22Rv1 (cell line): ENCODE measurements at regions not wholly inside any gene's neighbourhood (a gene's known extent, or its start where the extent isn't known, plus 50 kb on each side); places are given as distances from the start of the nearest gene placed in this dataset.
A peak's percentile ranks its signal among the peaks of the same experiment; 100 is the strongest.

Experiments
- H3K27ac ChIP-seq: fragments of 450-650 bp; 2 replicates; pipeline ENCODE4 v1.5.1; 2017
- CTCF ChIP-seq: fragments of 450-650 bp; IDR thresholded peaks from 2 replicates; pipeline ENCODE4 v1.5.1; 2017; ENCODE audit warnings: mild to moderate bottlenecking
- ZFX ChIP-seq: fragments of 450-650 bp; IDR thresholded peaks from 2 replicates; pipeline ENCODE4 v1.6.1; 2017; ENCODE audit warnings: antibody characterized with exemption, borderline replicate concordance

- TF ChIP-seq CTCF (no peak), ZFX (no peak)
- H3K27ac ChIP-seq = no peak overlapping the region
Observed at GRCh38 chr7:19448091-19448490, 260.7 kb downstream of the POLR1F start.

GRCh38 chr7:19442016-19442785, 266.6 kb downstream of the POLR1F start:
- TF ChIP-seq CTCF (peak; percentile 80), ZFX (no peak)
- no peak overlapping the region for H3K27ac ChIP-seq

- no peak overlapping the region for H3K27ac ChIP-seq
- TF ChIP-seq CTCF (no peak), ZFX (no peak)
Observed at GRCh38 chr7:19439517-19439916, 269.3 kb downstream of the POLR1F start.

GRCh38 chr7:19437446-19437845, 271.4 kb downstream of the POLR1F start:
- TF ChIP-seq ZFX = no peak
- TF ChIP-seq CTCF = no peak
- H3K27ac ChIP-seq = no peak overlapping the region

GRCh38 chr7:19427944-19428343, 280.9 kb downstream of the POLR1F start:
- TF ChIP-seq ZFX = no peak
- TF ChIP-seq CTCF = no peak
- H3K27ac ChIP-seq = no peak overlapping the region

- no peak overlapping the region for H3K27ac ChIP-seq
- TF ChIP-seq CTCF (no peak), ZFX (no peak)
Observed at GRCh38 chr7:19421861-19422260, 276.6 kb upstream of the FERD3L start.

GRCh38 chr7:19417231-19417630, 272.0 kb upstream of the FERD3L start:
- TF ChIP-seq ZFX (no peak), CTCF (no peak)

More at GRCh38 chr7:19417231-19417630, 272.0 kb upstream of the FERD3L start:
- H3K27ac ChIP-seq = no peak overlapping the region
